MM.1S (cell line): ENCODE measurements at regions not wholly inside any gene's neighbourhood (a gene's known extent, or its start where the extent isn't known, plus 50 kb on each side); places are given as distances from the start of the nearest gene placed in this dataset.

ENCODE experiments used
- DNase-seq: peaks from one replicate; pipeline ENCODE4 v3.0.0-alpha.2; 2015
- H2AFZ ChIP-seq: fragments of 300-600 bp; sonication (generic); 2 replicates; pipeline ENCODE4 v1.6.0; 2016; ENCODE audit warnings: antibody characterized with exemption, low read length
- H3F3A ChIP-seq: fragments of 300-600 bp; sonication (generic); 2 replicates; pipeline ENCODE4 v1.6.1; 2016; ENCODE audit warnings: mild to moderate bottlenecking, antibody characterized with exemption, low read length, moderate library complexity, mixed read lengths; ENCODE audit not compliant: insufficient read depth
- H3K27ac ChIP-seq: fragments of 300-600 bp; sonication (generic); 2 replicates; pipeline ENCODE4 v1.5.1; 2016; ENCODE audit warnings: mild to moderate bottlenecking, low read length
- H3K27me3 ChIP-seq: fragments of 300-600 bp; sonication (generic); replicated peaks from 2 replicates; pipeline ENCODE4 v1.6.0; 2016; ENCODE audit warnings: low read length; ENCODE audit not compliant: insufficient read depth
- H3K36me3 ChIP-seq: fragments of 300-600 bp; sonication (generic); replicated peaks from 2 replicates; pipeline ENCODE4 v1.6.1; 2016; ENCODE audit warnings: mild to moderate bottlenecking, low read length, mixed read lengths; ENCODE audit not compliant: insufficient read depth
- H3K4me1 ChIP-seq: fragments of 300-600 bp; sonication (generic); 2 replicates; pipeline ENCODE4 v1.6.1; 2016; ENCODE audit warnings: low read length, mixed read lengths
- H3K4me2 ChIP-seq: fragments of 300-600 bp; sonication (generic); 2 replicates; pipeline ENCODE4 v1.6.0; 2016; ENCODE audit warnings: low read depth, low read length
- H3K4me3 ChIP-seq: fragments of 300-600 bp; sonication (generic); 2 replicates; pipeline ENCODE4 v1.5.1; 2016; ENCODE audit warnings: low read length, mixed read lengths
- H3K79me2 ChIP-seq: fragments of 300-600 bp; sonication (generic); 2 replicates; pipeline ENCODE4 v1.6.1; 2016; ENCODE audit warnings: mixed run types, low read length, mixed read lengths
- H3K9ac ChIP-seq: fragments of 300-600 bp; sonication (generic); 2 replicates; pipeline ENCODE4 v1.6.1; 2016; ENCODE audit warnings: low read length, mixed read lengths
- H3K9me2 ChIP-seq: fragments of 300-600 bp; sonication (generic); replicated peaks from 2 replicates; pipeline ENCODE4 v1.6.1; 2016; ENCODE audit warnings: mild to moderate bottlenecking, low read length, mixed read lengths; ENCODE audit not compliant: insufficient read depth
- H3K9me3 ChIP-seq: fragments of 300-600 bp; sonication (generic); replicated peaks from 2 replicates; pipeline ENCODE4 v1.6.1; 2016; ENCODE audit warnings: mild to moderate bottlenecking, low read length, mixed read lengths; ENCODE audit not compliant: insufficient read depth
- H4K20me1 ChIP-seq: fragments of 300-600 bp; sonication (generic); 2 replicates; pipeline ENCODE4 v1.6.1; 2016; ENCODE audit warnings: mild to moderate bottlenecking, low read length, moderate library complexity, mixed read lengths; ENCODE audit not compliant: insufficient read depth
- EZH2 ChIP-seq: fragments of 300-600 bp; sonication (generic); optimal IDR thresholded peaks from 2 replicates; pipeline ENCODE3; 2017; ENCODE audit warnings: low read depth, mild to moderate bottlenecking, antibody characterized with exemption, low read length, mixed read lengths
- EZH2phosphoT487 ChIP-seq: fragments of 300-600 bp; sonication (generic); IDR thresholded peaks from 2 replicates; pipeline ENCODE4 v1.6.1; 2018; ENCODE audit warnings: antibody characterized with exemption, low read length
- TF ChIP-seq, protein P1 (sequence below): fragments of 300-600 bp; sonication (generic); IDR thresholded peaks from 2 replicates; pipeline ENCODE4 v1.5.1; 2016; ENCODE audit warnings: antibody characterized with exemption, low read length, mixed read lengths

GRCh38 chr5:174972291-174972690 is 247.9 kb downstream of the MSX2 start:
- no peak for TF ChIP-seq EZH2
- TF ChIP-seq, protein P1, sequence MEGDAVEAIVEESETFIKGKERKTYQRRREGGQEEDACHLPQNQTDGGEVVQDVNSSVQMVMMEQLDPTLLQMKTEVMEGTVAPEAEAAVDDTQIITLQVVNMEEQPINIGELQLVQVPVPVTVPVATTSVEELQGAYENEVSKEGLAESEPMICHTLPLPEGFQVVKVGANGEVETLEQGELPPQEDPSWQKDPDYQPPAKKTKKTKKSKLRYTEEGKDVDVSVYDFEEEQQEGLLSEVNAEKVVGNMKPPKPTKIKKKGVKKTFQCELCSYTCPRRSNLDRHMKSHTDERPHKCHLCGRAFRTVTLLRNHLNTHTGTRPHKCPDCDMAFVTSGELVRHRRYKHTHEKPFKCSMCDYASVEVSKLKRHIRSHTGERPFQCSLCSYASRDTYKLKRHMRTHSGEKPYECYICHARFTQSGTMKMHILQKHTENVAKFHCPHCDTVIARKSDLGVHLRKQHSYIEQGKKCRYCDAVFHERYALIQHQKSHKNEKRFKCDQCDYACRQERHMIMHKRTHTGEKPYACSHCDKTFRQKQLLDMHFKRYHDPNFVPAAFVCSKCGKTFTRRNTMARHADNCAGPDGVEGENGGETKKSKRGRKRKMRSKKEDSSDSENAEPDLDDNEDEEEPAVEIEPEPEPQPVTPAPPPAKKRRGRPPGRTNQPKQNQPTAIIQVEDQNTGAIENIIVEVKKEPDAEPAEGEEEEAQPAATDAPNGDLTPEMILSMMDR = no peak
- Histone ChIP-seq H3K4me3 (no peak overlapping the region), H3K27me3 (no peaks in the 10 kb centered on the region), H3F3A (no peaks in the 10 kb centered on the region), H3K4me2 (no peak overlapping the region), H4K20me1 (no peaks in the 10 kb centered on the region), H3K9me3 (no peaks in the 10 kb centered on the region), H2AFZ (no peak overlapping the region), H3K4me1 (no peaks in the 10 kb centered on the region), H3K9me2 (no peaks in the 10 kb centered on the region), H3K36me3 (no peaks in the 10 kb centered on the region), H3K27ac (no peak overlapping the region), H3K9ac (no peak overlapping the region), H3K79me2 (no peaks in the 10 kb centered on the region)
- DNase-seq = no peak

DNA sequence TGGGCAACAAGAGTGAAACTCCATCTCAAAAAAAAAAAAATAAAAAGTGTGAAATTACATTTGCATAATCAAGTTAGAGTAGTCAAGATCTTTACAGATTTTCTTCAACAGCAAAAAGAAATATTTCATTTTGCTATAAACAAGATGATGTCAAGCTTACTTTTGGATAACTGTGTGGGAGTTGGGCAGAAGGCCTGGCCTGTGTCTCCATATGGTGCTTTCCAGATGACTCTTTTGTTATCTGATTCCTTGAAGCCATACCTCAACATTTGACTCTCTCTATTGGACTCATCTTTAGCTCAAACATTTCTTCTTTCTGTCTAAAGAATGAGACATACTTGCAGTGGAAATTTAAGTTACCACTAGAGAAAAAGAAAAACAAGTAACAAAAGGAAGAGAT is 246.8 kb downstream of the MSX2 start:
- no peaks in the 10 kb centered on the region for H3K4me1 ChIP-seq
- no peak for TF ChIP-seq EZH2phosphoT487
- TF ChIP-seq EZH2 = no peak
- TF ChIP-seq, protein P1 = no peak
- no peaks in the 10 kb centered on the region for H3K9me3 ChIP-seq
- no peak overlapping the region for H3K4me2 ChIP-seq
- H3K36me3 ChIP-seq = no peaks in the 10 kb centered on the region
- H3K4me3 ChIP-seq = no peak overlapping the region
- no peaks in the 10 kb centered on the region for H3K9me2 ChIP-seq
- no peak overlapping the region for H3K9ac ChIP-seq
- H3K27ac ChIP-seq = no peak overlapping the region
- H3F3A ChIP-seq = no peaks in the 10 kb centered on the region
- no peaks in the 10 kb centered on the region for H4K20me1 ChIP-seq
- no peaks in the 10 kb centered on the region for H3K27me3 ChIP-seq
- no peaks in the 10 kb centered on the region for H3K79me2 ChIP-seq
- H2AFZ ChIP-seq = no peak overlapping the region
- DNase-seq = no peak

- H3K4me3 ChIP-seq = no peak overlapping the region
- DNase-seq = no peak
- TF ChIP-seq EZH2phosphoT487 (no peak), EZH2 (no peak)
- TF ChIP-seq, protein P1 = no peak
- no peak overlapping the region for H2AFZ ChIP-seq
- no peaks in the 10 kb centered on the region for H3K79me2 ChIP-seq
- H3K9me3 ChIP-seq = no peaks in the 10 kb centered on the region
- no peak overlapping the region for H3K27ac ChIP-seq
- H3K4me1 ChIP-seq = no peaks in the 10 kb centered on the region
- H3K9me2 ChIP-seq = no peaks in the 10 kb centered on the region
- H3K4me2 ChIP-seq = no peak overlapping the region
- no peaks in the 10 kb centered on the region for H4K20me1 ChIP-seq
- no peaks in the 10 kb centered on the region for H3K36me3 ChIP-seq
- no peaks in the 10 kb centered on the region for H3K27me3 ChIP-seq
- H3F3A ChIP-seq = no peaks in the 10 kb centered on the region
- H3K9ac ChIP-seq = no peak overlapping the region
Observed at GRCh38 chr5:174970502-174970901, 246.1 kb downstream of the MSX2 start.
